AG04449 (cell line): ENCODE measurements at regions not wholly inside any gene's neighbourhood (a gene's known extent, or its start where the extent isn't known, plus 50 kb on each side); places are given as distances from the start of the nearest gene placed in this dataset.

Experiments
- CTCF ChIA-PET: fragments of 350-600 bp; formaldehyde crosslinking; extraction: SDS; loops from one replicate; lab custom pipeline; 2021; ENCODE audit warnings: antibody characterized with exemption; lab: Yijun Ruan, JAX
- POLR2A ChIA-PET: fragments of 400-600, 350-600 bp; formaldehyde crosslinking; extraction: SDS; loops from one replicate; lab custom pipeline; 2020; ENCODE audit warnings: antibody characterized with exemption, inconsistent platforms; lab: Yijun Ruan, JAX
- DNase-seq: peaks from one replicate; pipeline ENCODE4 v3.0.0-alpha.2; 2010; ENCODE audit warnings: low read depth, low spot score
- H3K4me3 ChIP-seq: 2 replicates; pipeline ENCODE4 v1.5.1; 2011; ENCODE audit warnings: low read depth, mild to moderate bottlenecking, control low read depth, low read length
- TF ChIP-seq, protein P1 (sequence below): IDR thresholded peaks from one replicate; pipeline ENCODE4 v1.5.1; 2011; ENCODE audit warnings: mild to moderate bottlenecking, moderate library complexity, low read length, control low read depth, inconsistent platforms; ENCODE audit not compliant: insufficient read depth; ENCODE audit errors: missing control alignments

DNA sequence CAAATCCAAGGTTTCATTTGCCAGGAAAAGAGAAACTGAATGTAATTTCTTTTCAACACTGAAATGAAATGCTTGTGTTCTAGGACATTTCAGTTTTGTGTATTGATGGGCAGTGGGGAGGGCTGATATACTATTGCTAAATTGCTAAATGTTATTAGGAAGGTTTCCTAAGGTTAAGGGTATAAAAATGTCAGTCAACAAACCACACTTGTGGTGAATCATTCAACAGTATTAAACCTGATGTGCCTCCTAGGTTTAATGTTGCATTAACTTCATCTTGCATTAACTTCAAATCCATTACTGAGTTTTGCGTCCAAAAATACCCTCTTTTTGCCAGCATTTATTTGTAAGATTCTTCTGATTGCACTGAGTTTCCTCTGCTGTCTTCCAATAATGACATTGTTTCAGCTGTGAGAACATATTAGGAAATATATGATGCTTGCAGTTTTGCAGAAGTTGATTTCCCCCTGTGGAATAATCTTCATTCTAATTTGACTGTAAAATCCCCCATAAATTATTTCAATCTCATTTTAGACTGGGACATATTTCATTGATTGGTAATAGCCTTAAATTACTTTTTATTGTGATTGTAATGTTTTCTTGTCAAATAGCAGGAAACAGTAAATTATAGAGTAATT, 758.3 kb downstream of the GBE1 start:
- ChIA-PET POLR2A (no interaction called here), CTCF (no interaction called here)
- no peak for DNase-seq
- no peak overlapping the region for H3K4me3 ChIP-seq
- TF ChIP-seq, protein P1, sequence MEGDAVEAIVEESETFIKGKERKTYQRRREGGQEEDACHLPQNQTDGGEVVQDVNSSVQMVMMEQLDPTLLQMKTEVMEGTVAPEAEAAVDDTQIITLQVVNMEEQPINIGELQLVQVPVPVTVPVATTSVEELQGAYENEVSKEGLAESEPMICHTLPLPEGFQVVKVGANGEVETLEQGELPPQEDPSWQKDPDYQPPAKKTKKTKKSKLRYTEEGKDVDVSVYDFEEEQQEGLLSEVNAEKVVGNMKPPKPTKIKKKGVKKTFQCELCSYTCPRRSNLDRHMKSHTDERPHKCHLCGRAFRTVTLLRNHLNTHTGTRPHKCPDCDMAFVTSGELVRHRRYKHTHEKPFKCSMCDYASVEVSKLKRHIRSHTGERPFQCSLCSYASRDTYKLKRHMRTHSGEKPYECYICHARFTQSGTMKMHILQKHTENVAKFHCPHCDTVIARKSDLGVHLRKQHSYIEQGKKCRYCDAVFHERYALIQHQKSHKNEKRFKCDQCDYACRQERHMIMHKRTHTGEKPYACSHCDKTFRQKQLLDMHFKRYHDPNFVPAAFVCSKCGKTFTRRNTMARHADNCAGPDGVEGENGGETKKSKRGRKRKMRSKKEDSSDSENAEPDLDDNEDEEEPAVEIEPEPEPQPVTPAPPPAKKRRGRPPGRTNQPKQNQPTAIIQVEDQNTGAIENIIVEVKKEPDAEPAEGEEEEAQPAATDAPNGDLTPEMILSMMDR, result no peak

DNA sequence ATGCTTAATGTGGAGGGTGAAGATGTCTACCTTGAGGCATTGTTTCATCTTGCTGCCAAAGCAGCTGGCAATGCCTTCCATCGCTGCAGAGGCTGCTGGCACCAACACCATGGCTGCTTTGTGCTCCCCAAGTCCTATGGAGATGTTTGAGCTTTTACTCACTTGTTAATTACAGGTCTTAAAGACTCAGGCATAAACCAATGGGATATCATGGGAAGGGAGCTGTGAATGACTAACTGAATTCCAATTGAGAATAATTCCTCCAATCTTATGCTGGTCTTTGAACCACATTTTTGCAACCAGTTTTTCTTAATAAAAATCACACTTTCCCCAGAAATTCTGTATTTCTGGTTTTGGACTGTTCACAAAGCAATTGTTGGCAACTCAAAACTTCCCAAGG, 762.0 kb downstream of the GBE1 start:
- no peak for DNase-seq
- H3K4me3 ChIP-seq, result no peak overlapping the region
- TF ChIP-seq, protein P1, result no peak
- ChIA-PET POLR2A (no interaction called here), CTCF (no interaction called here)

DNA sequence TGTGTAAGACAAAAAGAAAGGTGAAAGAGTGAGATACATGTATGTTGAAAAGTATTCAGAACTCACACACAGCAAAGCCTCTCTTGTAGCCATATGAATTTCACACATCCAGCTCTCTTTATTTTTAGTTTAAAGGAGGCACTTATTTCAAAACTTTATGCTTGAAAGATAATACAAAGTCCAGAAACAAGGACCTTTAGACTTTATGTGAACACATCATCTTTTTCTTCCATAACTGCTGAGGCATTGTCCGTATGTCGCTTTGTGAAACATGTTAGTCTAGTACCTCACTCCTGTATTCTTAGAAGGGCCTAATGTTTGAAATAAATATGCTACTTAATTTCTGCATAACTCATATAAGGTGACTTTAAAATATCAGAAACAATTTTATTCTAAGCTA, 763.4 kb downstream of the GBE1 start:
- DNase-seq, result no peak
- ChIA-PET POLR2A (no interaction called here), CTCF (no interaction called here)
- TF ChIP-seq, protein P1, result no peak
- no peak overlapping the region for H3K4me3 ChIP-seq

DNA sequence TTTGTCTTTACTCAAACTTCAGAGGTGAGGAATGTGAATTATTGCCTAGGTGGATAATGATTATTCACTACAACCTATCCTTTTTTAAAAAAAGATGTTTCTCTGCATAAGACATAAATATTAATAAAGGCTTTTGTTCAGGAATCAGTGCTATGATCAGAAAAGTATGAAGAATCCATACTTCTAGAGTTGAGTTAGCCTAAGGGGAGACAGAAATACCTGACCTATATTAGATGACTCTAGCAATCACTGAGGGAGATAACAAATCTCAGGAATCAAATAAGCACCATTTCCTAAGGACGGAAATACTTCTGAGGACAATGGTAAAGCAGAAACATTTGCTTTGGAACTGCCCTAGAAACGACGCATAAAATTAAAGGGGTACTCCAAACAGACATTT, 763.8 kb downstream of the GBE1 start:
- CTCF ChIA-PET, result no interaction called here
- H3K4me3 ChIP-seq, result no peak overlapping the region
- POLR2A ChIA-PET, result no interaction called here
- DNase-seq, result no peak
- TF ChIP-seq, protein P1, result no peak

DNA sequence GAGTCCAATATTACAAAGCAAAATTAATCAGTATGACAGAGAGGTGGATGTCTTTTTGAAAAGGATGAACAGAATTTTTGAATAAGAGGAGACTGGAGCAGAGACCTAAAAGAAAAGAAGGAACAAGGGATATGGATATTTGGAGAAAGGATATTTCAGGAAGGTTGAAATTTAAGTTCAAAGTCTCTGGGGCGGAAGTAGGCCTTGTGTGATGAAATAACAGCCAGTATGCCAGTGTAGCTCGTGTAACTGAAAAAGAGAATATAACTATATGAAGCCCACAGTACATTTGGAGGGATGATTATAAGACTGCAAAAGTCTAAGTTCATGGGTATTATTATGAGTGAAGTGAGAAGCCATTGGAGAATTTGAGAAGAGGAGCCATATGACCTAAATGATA, 766.7 kb downstream of the GBE1 start:
- no peak overlapping the region for H3K4me3 ChIP-seq
- DNase-seq, result no peak
- ChIA-PET CTCF (no interaction called here), POLR2A (no interaction called here)
- TF ChIP-seq, protein P1, result no peak

DNA sequence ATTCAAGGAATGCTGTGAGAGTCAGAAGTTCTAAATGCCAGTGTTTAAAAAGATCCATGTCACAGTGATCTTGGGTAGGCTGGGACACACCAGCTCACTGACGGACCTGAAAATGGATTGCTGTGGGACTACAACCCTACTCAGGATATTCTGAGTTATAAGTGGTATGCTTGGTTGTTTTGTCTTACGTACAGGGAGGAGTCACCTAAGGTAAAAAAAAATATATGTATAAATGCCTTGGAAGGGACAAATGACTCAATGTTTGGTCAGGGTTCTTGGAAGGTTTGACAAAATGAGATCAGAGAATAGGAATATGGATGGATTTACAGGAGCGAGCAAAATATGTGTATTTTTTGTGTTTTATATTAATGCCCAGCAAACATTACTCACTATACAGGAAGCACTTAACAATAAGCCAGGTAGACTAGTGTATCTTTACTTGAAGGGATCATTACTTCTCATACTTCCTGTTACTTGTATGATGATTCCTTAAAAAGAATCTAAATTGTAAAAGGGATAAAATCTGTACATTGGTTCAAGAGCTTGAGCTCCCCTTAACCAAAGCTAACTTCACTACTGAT, 767.3 kb downstream of the GBE1 start:
- no peak for DNase-seq
- TF ChIP-seq, protein P1, result no peak
- POLR2A ChIA-PET, result no interaction called here
- H3K4me3 ChIP-seq, result no peak overlapping the region
- CTCF ChIA-PET, result no interaction called here
